Activated T-helper 1 cell treated with anti-CD3 and anti-CD28 coated beads, Interleukin-2, amount 50 U/mL, for 16 hours (primary cell): ENCODE measurements at regions not wholly inside any gene's neighbourhood (a gene's known extent, or its start where the extent isn't known, plus 50 kb on each side); places are given as distances from the start of the nearest gene placed in this dataset.
"Not testable (repeated sequence)": the region's sequence is repeated elsewhere in the genome, so short reads cannot be mapped to it uniquely, and the experiment has no call there.

Source experiments
- DNase-seq, 2 donors: peaks; one replicate each; pipeline ENCODE4 v3.0.0-alpha.2; 2020; ENCODE audit warnings: low read depth in 1 of 2, low spot score in 1 of 2

GRCh38 chr1:172833954-172834353 lies 175.1 kb downstream of the FASLG start:
- no peak for DNase-seq

- no peak for DNase-seq
These were observed 175.7 kb downstream of the FASLG start for GRCh38 chr1:172834609-172835008.

- no peak for DNase-seq
These were observed 176.9 kb downstream of the FASLG start for GRCh38 chr1:172835834-172836233.

GRCh38 chr1:172837816-172838679 lies 179.1 kb downstream of the FASLG start:
- no peak for DNase-seq

GRCh38 chr1:172838680-172839313 lies 179.9 kb downstream of the FASLG start:
- no peak for DNase-seq

- not testable (repeated sequence) for DNase-seq
These were observed 180.7 kb downstream of the FASLG start for GRCh38 chr1:172839639-172840038.

GRCh38 chr1:172843444-172843843 lies 184.5 kb downstream of the FASLG start:
- DNase-seq = no peak

GRCh38 chr1:172845371-172845770 lies 186.5 kb downstream of the FASLG start:
- peak in 1 of 2 donors; percentile 44 for DNase-seq

- no peak for DNase-seq
These were observed 187.0 kb downstream of the FASLG start for GRCh38 chr1:172845865-172846264.

GRCh38 chr1:172847814-172848213 lies 188.9 kb downstream of the FASLG start:
- not testable (repeated sequence) for DNase-seq

GRCh38 chr1:172849653-172850052 lies 190.8 kb downstream of the FASLG start:
- no peak for DNase-seq

- no peak for DNase-seq
These were observed 192.2 kb downstream of the FASLG start for GRCh38 chr1:172851077-172851476.

GRCh38 chr1:172851856-172852255 lies 193.0 kb downstream of the FASLG start:
- DNase-seq = no peak

- not testable (repeated sequence) for DNase-seq
These were observed 194.8 kb downstream of the TNFSF18 start for GRCh38 chr1:172855983-172856382.

- no peak for DNase-seq
These were observed 187.7 kb downstream of the TNFSF18 start for GRCh38 chr1:172863031-172863430.

- no peak for DNase-seq
These were observed 183.4 kb downstream of the TNFSF18 start for GRCh38 chr1:172867216-172867818.

GRCh38 chr1:172870901-172871606 lies 179.7 kb downstream of the TNFSF18 start:
- no peak for DNase-seq

- no peak for DNase-seq
These were observed 175.8 kb downstream of the TNFSF18 start for GRCh38 chr1:172874950-172875349.

- DNase-seq = no peak
These were observed 174.8 kb downstream of the TNFSF18 start for GRCh38 chr1:172875892-172876291.

- DNase-seq = no peak
These were observed 168.4 kb downstream of the TNFSF18 start for GRCh38 chr1:172882385-172882784.

- no peak for DNase-seq
These were observed 167.9 kb downstream of the TNFSF18 start for GRCh38 chr1:172882791-172883386.
